HepG2 (cell line): ENCODE measurements at regions not wholly inside any gene's neighbourhood (a gene's known extent, or its start where the extent isn't known, plus 50 kb on each side); places are given as distances from the start of the nearest gene placed in this dataset.

Experiments
- ATAC-seq: fragments of 200-7000 bp; cut with Tn5 transposase; 3 replicates; pipeline ENCODE4 v1.9.1; 2020; ENCODE audit warnings: mild to moderate bottlenecking, moderate library complexity
- BruUV-seq: library from RNA; stranded (reverse); fragments of 400-500 nt; replicated peaks from 2 replicates; lab custom pipeline; 2021; lab: Mats Ljungman, UMichigan
- CTCF ChIA-PET: fragments of 300-600 bp; formaldehyde crosslinking; extraction: SDS; loops from one replicate; lab custom pipeline; 2021; ENCODE audit warnings: low total read pairs, inconsistent platforms, low intra/inter-chr PET ratio; lab: Yijun Ruan, JAX
- POLR2A ChIA-PET: fragments of 350-600 bp; sonication (Branson Sonifier 250); formaldehyde crosslinking; loops from one replicate; lab custom pipeline; 2020; ENCODE audit warnings: antibody characterized with exemption, inconsistent platforms; lab: Yijun Ruan, JAX
- DNase-seq: peaks from one replicate; pipeline ENCODE4 v3.0.0-alpha.2; 2015; ENCODE audit warnings: low spot score
- FAIRE-seq: peaks from 3 replicates; lab custom pipeline; 2011; peaks lifted over from hg19 to GRCh38; lab: Jason Lieb, UNC
- H2AFZ ChIP-seq: one replicate; pipeline ENCODE4 v1.6.1; 2011; ENCODE audit warnings: low read length, inconsistent platforms
- H3K27ac ChIP-seq: fragments of 300-600 bp; 3 replicates; pipeline ENCODE4 v1.8.0; 2011; ENCODE audit warnings: mixed run types, mild to moderate bottlenecking, mixed read lengths, low read length, inconsistent platforms; ENCODE audit not compliant: insufficient read depth; ENCODE audit errors: extremely low read length
- H3K27me3 ChIP-seq, 2 experiments: fragments of 200-600 bp in 1 of 2; 2 replicates in 1 of 2; 3 replicates in 1 of 2; pipeline versions ENCODE4 v1.6.0 to v1.8.0; 2011; ENCODE audit warnings: low read length in 2 of 2, mild to moderate bottlenecking in 2 of 2, moderate library complexity in 2 of 2, inconsistent platforms in 1 of 2; ENCODE audit not compliant: insufficient read depth in 2 of 2, control insufficient read depth in 1 of 2
- H3K36me3 ChIP-seq, 2 experiments: fragments of 200-600 bp in 1 of 2; replicated peaks in 1 of 2; 2 replicates in 1 of 2; 3 replicates in 1 of 2; pipeline versions ENCODE4 v1.5.1 to v1.8.0; 2011; ENCODE audit warnings: low read length in 2 of 2, inconsistent platforms in 1 of 2; ENCODE audit not compliant: insufficient read depth in 2 of 2, control insufficient read depth in 1 of 2
- H3K4me1 ChIP-seq: 2 replicates; pipeline ENCODE4 v1.5.1; 2012; ENCODE audit warnings: low read length, inconsistent platforms; ENCODE audit not compliant: insufficient read depth
- H3K4me2 ChIP-seq: 2 replicates; pipeline ENCODE4 v1.6.0; 2011; ENCODE audit warnings: low read depth, low read length, inconsistent platforms
- H3K4me3 ChIP-seq, 3 experiments: fragments of 200-600 bp in 1 of 3; sonication (generic), shearing (Covaris generic) in 1 of 3; replicated peaks in 1 of 3; 2 replicates each; pipeline ENCODE4 v1.5.1; 2011 to 2016; ENCODE audit warnings: low read length in 3 of 3, inconsistent platforms in 2 of 3, low read depth in 2 of 3, mild to moderate bottlenecking in 2 of 3, control low read depth in 1 of 3, mixed read lengths in 1 of 3; ENCODE audit not compliant: insufficient read depth in 1 of 3
- H3K79me2 ChIP-seq: one replicate; pipeline ENCODE4 v1.6.1; 2011; ENCODE audit warnings: low read length, inconsistent platforms; ENCODE audit not compliant: insufficient read depth
- H3K9ac ChIP-seq: 2 replicates; pipeline ENCODE4 v1.6.0; 2011; ENCODE audit warnings: mild to moderate bottlenecking, low read depth, low read length, inconsistent platforms; ENCODE audit not compliant: insufficient read depth
- H3K9me3 ChIP-seq: 2 replicates; pipeline ENCODE4 v1.5.1; 2012; ENCODE audit warnings: mild to moderate bottlenecking, low read length
- H4K20me1 ChIP-seq: 2 replicates; pipeline ENCODE4 v1.6.0; 2011; ENCODE audit warnings: inconsistent platforms, mild to moderate bottlenecking, low read length, moderate library complexity; ENCODE audit not compliant: insufficient read depth
- ARHGAP35 ChIP-seq: sonication (generic); formaldehyde crosslinking; IDR thresholded peaks from 2 replicates; pipeline ENCODE4 v1.9.0; 2022; ENCODE audit warnings: mild to moderate bottlenecking, inconsistent platforms, moderate library complexity, missing genetic modification reagents, borderline replicate concordance
- DPF2 ChIP-seq: sonication (generic); formaldehyde crosslinking; IDR thresholded peaks from 2 replicates; pipeline ENCODE4 v1.4.0; 2020; ENCODE audit warnings: mild to moderate bottlenecking, low read depth, missing genetic modification reagents, borderline replicate concordance
- NR2F6 ChIP-seq, 2 experiments: IDR thresholded peaks; 2 replicates each; pipeline ENCODE4 v1.6.1; 2016; ENCODE audit warnings: antibody characterized with exemption in 1 of 2, mild to moderate bottlenecking in 1 of 2
- RBFOX2 ChIP-seq: fragments of 200-400 bp; formaldehyde crosslinking; IDR thresholded peaks from 2 replicates; pipeline ENCODE4 v1.6.1; 2017; ENCODE audit warnings: low read depth, mild to moderate bottlenecking, low read length
- SATB2 ChIP-seq: sonication (generic); formaldehyde crosslinking; IDR thresholded peaks from 2 replicates; pipeline ENCODE4 v1.5.0; 2020; ENCODE audit warnings: missing genetic modification reagents
- SKIL ChIP-seq: sonication (generic); formaldehyde crosslinking; IDR thresholded peaks from 2 replicates; pipeline ENCODE4 v1.8.0; 2022; ENCODE audit warnings: missing genetic modification reagents, mild to moderate bottlenecking, moderate library complexity, borderline replicate concordance
- ZBTB21 ChIP-seq: sonication (generic); formaldehyde crosslinking; IDR thresholded peaks from 2 replicates; pipeline ENCODE4 v1.4.0; 2020; ENCODE audit warnings: missing genetic modification reagents
- ZNF143 ChIP-seq: sonication (generic); formaldehyde crosslinking; IDR thresholded peaks from 2 replicates; pipeline ENCODE4 v1.4.0; 2020; ENCODE audit warnings: missing genetic modification reagents
- WGBS: methylation state at CpG from one replicate; pipeline ENCODE4 v1.1.6; 2017; ENCODE audit warnings: low lambda C conversion rate; 5-methylcytosine and 5-hydroxymethylcytosine counted together
- in situ Hi-C: cut with HindIII; loops from 2 replicates; pipeline ENCODE4 v1.10.0; 2017; ENCODE audit warnings: low pct_unique_long_range_greater_than_20kb; ENCODE audit not compliant: extremely low pct_ligation_motif_present
- intact Hi-C: fragments of 100-400 bp; cut with micrococcal nuclease; formaldehyde crosslinking; loops from one replicate; pipeline ENCODE4 v1.10.0; 2022; ENCODE audit not compliant: unreplicated experiment
- TF ChIP-seq, protein P1 (sequence below): sonication (generic); formaldehyde crosslinking; IDR thresholded peaks from 2 replicates; pipeline ENCODE4 v1.9.0; 2021; ENCODE audit warnings: mild to moderate bottlenecking, missing genetic modification reagents

- no peak for FAIRE-seq
- no peak for TF ChIP-seq NR2F6 (IDR thresholded peaks at IDR 0.05)
- TF ChIP-seq NR2F6 (CRISPR knock-in tag; IDR thresholded peaks at IDR 0.05), result no peak
- TF ChIP-seq ARHGAP35 (CRISPR knock-in tag), result no peak
- no peak for TF ChIP-seq SATB2 (CRISPR knock-in tag)
- TF ChIP-seq SKIL (CRISPR knock-in tag), result no peak
- no peak for TF ChIP-seq DPF2 (CRISPR knock-in tag)
- TF ChIP-seq, protein P1, sequence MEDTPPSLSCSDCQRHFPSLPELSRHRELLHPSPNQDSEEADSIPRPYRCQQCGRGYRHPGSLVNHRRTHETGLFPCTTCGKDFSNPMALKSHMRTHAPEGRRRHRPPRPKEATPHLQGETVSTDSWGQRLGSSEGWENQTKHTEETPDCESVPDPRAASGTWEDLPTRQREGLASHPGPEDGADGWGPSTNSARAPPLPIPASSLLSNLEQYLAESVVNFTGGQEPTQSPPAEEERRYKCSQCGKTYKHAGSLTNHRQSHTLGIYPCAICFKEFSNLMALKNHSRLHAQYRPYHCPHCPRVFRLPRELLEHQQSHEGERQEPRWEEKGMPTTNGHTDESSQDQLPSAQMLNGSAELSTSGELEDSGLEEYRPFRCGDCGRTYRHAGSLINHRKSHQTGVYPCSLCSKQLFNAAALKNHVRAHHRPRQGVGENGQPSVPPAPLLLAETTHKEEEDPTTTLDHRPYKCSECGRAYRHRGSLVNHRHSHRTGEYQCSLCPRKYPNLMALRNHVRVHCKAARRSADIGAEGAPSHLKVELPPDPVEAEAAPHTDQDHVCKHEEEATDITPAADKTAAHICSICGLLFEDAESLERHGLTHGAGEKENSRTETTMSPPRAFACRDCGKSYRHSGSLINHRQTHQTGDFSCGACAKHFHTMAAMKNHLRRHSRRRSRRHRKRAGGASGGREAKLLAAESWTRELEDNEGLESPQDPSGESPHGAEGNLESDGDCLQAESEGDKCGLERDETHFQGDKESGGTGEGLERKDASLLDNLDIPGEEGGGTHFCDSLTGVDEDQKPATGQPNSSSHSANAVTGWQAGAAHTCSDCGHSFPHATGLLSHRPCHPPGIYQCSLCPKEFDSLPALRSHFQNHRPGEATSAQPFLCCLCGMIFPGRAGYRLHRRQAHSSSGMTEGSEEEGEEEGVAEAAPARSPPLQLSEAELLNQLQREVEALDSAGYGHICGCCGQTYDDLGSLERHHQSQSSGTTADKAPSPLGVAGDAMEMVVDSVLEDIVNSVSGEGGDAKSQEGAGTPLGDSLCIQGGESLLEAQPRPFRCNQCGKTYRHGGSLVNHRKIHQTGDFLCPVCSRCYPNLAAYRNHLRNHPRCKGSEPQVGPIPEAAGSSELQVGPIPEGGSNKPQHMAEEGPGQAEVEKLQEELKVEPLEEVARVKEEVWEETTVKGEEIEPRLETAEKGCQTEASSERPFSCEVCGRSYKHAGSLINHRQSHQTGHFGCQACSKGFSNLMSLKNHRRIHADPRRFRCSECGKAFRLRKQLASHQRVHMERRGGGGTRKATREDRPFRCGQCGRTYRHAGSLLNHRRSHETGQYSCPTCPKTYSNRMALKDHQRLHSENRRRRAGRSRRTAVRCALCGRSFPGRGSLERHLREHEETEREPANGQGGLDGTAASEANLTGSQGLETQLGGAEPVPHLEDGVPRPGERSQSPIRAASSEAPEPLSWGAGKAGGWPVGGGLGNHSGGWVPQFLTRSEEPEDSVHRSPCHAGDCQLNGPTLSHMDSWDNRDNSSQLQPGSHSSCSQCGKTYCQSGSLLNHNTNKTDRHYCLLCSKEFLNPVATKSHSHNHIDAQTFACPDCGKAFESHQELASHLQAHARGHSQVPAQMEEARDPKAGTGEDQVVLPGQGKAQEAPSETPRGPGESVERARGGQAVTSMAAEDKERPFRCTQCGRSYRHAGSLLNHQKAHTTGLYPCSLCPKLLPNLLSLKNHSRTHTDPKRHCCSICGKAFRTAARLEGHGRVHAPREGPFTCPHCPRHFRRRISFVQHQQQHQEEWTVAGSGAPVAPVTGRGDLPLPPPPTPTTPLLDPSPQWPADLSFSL (CRISPR knock-in tag), result no peak
- no peak for TF ChIP-seq RBFOX2
- no peak for TF ChIP-seq ZNF143 (CRISPR knock-in tag)
- TF ChIP-seq ZBTB21 (CRISPR knock-in tag), result no peak
- TF ChIP-seq, all 625 proteins: peak for 0
- no peak for DNase-seq
- intact Hi-C loops, result no loop called here
- no peak overlapping the region for H2AFZ ChIP-seq
- H4K20me1 ChIP-seq, result no peaks in the 10 kb centered on the region
- H3K27me3 ChIP-seq, result no peaks in the 10 kb centered on the region; a peak in 1 of 5 replicates
- no peaks in the 10 kb centered on the region for H3K9me3 ChIP-seq
- H3K4me1 ChIP-seq, result peaks cover 11% of the 10 kb centered on the region
- no peak overlapping the region for H3K4me3 ChIP-seq
- H3K27ac ChIP-seq, result no peak overlapping the region
- POLR2A ChIA-PET, result no interaction called here
- in situ Hi-C loops, result no loop called here
- no TSS peak for BruUV-seq
- H3K4me2 ChIP-seq, result no peak overlapping the region
- no peaks in the 10 kb centered on the region for H3K79me2 ChIP-seq
- ATAC-seq, result peak; percentile 30; the same call in 1 of the 3 replicates
- H3K36me3 ChIP-seq, result no peaks in the 10 kb centered on the region
- 2% methylated on average over 6 of the region's 6 CpGs for WGBS
- H3K9ac ChIP-seq, result no peak overlapping the region
- CTCF ChIA-PET, result no interaction called here
Measured at GRCh38 chr5:54361691-54362411, 51.5 kb upstream of the ARL15 start.
